Esophagus muscularis mucosa (tissue), 3 donors: ENCODE measurements at regions not wholly inside any gene's neighbourhood (a gene's known extent, or its start where the extent isn't known, plus 50 kb on each side); places are given as distances from the start of the nearest gene placed in this dataset.

Source experiments
- EP300 ChIP-seq: sonication (generic); formaldehyde crosslinking; IDR thresholded peaks from one replicate; pipeline ENCODE4 v1.6.1; 2017; ENCODE audit warnings: antibody characterized with exemption
- TF ChIP-seq, protein P1 (sequence below), 3 experiments: fragments of 200-600 bp in 2 of 3; fragments of 450-650 bp in 1 of 3; sonication (generic) in 2 of 3; IDR thresholded peaks; one replicate each; pipeline ENCODE4 v1.5.1; 2017 to 2019; ENCODE audit warnings: antibody characterized with exemption in 3 of 3, mild to moderate bottlenecking in 2 of 3, moderate library complexity in 1 of 3

DNA sequence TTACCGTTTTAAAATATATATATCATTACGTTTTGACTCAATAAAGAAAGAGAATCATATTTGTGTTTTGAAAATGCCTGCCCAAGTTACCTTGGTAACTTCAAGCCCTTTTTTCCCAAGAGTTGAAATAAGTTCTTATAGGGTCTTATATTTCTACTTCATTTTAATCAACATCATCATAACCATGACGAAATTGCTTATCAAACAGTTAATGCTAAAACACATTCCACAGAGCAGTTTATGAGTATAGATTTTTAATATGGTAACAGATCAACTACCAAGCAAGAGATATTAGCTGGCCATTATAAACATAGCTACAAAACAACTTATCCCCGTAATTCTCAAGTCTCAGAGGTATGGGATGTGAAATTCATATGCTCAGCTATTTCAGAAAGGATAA, 197.9 kb upstream of the LRRTM4 start:
- TF ChIP-seq, protein P1, sequence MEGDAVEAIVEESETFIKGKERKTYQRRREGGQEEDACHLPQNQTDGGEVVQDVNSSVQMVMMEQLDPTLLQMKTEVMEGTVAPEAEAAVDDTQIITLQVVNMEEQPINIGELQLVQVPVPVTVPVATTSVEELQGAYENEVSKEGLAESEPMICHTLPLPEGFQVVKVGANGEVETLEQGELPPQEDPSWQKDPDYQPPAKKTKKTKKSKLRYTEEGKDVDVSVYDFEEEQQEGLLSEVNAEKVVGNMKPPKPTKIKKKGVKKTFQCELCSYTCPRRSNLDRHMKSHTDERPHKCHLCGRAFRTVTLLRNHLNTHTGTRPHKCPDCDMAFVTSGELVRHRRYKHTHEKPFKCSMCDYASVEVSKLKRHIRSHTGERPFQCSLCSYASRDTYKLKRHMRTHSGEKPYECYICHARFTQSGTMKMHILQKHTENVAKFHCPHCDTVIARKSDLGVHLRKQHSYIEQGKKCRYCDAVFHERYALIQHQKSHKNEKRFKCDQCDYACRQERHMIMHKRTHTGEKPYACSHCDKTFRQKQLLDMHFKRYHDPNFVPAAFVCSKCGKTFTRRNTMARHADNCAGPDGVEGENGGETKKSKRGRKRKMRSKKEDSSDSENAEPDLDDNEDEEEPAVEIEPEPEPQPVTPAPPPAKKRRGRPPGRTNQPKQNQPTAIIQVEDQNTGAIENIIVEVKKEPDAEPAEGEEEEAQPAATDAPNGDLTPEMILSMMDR (IDR thresholded peaks at IDR 0.05), result no peak
- no peak for TF ChIP-seq EP300
